Smooth muscle cell of the brain vasculature (primary cell): ENCODE measurements at regions not wholly inside any gene's neighbourhood (a gene's known extent, or its start where the extent isn't known, plus 50 kb on each side); places are given as distances from the start of the nearest gene placed in this dataset.

ENCODE experiments used
- DNase-seq: peaks from one replicate; pipeline ENCODE4 v3.0.0-alpha.2; 2012; ENCODE audit warnings: low read depth, low spot score

- no peak for DNase-seq
Observed at GRCh38 chr5:167993771-167994170, 297.7 kb upstream of the WWC1 start.

- no peak for DNase-seq
Observed at GRCh38 chr5:167995844-167996425, 295.5 kb upstream of the WWC1 start.

DNA sequence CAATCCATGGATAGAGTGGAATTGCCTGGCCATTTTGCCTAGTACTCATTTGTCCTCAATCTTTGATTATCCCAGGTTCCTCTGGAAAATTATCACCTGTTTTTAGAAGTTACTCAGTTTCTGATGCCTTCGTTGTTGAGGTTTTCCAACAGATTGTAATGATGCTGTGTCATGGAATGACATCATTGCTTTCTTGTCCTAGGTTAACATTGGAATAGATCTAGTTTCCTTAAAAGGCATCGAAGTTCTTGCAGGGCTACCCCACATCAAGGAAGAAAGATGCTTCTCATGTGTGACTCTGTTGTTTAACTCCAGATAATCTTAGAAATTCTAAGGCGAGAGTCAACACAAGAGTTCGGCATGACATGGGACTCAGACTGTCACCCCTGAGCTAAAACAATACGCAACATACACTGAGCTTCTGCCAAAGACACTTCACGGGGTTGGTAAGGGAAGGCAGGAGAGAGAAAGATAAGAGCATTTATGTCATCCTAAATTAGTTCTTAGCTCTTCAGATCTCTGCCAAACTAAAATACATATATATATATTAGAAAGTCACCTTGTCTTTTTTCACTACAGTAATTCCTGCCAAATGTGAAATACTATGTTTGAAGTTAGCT is 293.2 kb upstream of the WWC1 start:
- no peak for DNase-seq

DNA sequence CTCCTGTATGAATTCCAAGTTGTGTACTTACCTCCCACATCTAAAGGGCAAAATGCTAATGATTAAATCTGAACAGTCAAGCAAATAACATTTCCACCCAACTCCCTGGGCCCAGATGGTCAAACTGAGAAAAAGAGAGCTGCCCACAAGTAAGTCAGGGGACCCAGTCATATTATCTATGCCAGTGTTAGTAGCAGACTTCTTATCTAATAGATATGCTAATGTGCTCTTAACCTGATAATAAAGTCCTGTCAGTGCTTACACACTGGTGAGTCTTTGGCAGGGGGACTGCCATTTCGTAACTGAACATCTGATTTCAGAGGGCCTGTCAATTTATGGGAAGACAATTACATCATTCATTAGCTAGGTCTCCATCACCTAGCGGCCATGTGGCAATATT is 292.3 kb upstream of the WWC1 start:
- no peak for DNase-seq

DNA sequence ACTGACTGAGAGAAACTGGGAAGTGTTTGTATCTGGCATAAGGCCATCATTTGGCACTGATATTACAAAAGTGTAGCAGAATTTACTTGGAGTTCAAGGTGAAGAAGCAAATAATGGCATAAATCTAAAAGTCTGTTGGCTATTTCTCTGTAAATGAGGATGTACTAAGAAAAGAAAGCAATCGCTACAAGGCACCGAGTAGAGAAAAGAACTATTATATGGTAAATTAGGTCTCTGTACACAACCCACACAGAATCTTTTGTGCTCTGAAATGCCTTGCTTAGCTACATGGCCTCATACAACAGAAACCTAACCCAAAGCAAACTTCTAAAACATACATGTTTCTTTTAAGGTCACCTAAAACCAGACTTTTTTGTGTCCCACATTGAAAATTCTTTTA is 290.1 kb upstream of the WWC1 start:
- no peak for DNase-seq

DNA sequence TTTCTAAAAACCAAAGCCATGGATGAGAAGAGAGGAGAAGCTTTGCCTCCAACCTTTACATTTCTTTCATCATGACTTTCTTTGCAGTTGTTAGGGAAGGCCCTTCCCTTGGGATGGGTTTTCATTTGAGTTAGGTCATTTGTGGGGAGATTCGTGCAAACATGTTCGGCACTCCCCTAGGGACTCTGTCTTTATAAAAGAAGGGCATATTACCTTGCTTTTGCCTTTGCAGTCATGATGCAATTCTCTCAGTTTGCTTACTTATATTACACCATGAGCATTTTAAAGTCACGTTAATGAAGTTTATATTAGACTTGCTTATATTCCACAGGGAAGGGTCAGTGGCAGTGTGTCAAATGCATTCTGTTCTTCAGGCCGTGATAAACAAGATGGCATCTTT is 289.3 kb upstream of the WWC1 start:
- DNase-seq = no peak

- no peak for DNase-seq
Observed at GRCh38 chr5:168005093-168005492, 286.4 kb upstream of the WWC1 start.

- no peak for DNase-seq
Observed at GRCh38 chr5:168005936-168006335, 285.5 kb upstream of the WWC1 start.

DNA sequence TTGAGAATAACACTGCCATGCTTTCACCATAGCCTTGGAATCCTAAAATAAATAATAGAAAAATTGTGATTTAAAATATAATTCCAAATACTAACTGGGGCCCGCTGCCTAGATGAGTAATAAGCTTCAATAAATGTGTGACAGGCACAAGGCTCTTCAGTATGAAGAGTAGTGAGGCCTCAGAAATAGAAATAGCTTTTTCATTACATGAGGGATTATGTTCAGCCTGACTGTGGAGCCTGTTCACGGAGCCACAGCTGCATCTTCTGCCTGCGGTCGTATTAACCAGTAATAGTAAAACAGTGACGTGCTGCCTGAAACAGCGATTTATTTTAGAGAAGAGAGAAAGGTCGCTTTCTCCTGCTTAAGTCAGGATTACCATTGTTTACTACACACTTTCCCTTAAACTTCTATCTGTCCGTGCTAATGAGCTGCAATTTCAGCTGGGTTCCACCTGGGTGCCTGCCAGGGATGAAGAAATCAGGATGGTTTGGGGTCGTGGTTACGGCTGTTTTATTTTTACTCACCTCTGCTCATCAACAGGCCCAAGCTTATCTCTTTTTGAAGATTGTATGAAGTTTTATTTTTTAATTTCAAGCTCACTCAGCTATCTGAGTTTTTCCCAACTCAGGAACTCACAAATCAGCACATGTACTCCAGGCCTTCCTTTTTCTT is 284.9 kb upstream of the WWC1 start:
- DNase-seq = no peak

- DNase-seq = no peak
Observed at GRCh38 chr5:168007286-168007685, 284.2 kb upstream of the WWC1 start.

- DNase-seq = no peak
Observed at GRCh38 chr5:168008555-168008954, 282.9 kb upstream of the WWC1 start.

GRCh38 chr5:168011096-168011495 is 280.3 kb upstream of the WWC1 start:
- no peak for DNase-seq

DNA sequence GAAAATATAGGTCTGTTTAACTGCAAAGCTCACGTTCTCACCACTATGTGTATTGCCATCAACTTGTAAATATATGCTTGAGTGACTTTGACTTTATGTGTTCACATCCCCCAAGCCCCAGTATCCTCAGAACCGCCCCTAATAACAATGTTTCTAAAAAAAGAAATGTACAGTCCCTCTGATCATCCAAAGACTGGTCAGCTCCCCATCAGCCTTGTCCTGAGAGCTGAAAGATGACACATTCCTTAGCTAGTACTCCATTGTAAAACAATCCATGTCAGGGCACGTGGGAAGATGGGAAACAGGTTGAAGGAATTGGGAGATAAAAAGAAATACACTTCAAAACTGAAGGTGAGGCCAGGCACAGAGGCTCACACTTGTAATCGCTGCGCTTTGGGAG is 279.4 kb upstream of the WWC1 start:
- no peak for DNase-seq

DNA sequence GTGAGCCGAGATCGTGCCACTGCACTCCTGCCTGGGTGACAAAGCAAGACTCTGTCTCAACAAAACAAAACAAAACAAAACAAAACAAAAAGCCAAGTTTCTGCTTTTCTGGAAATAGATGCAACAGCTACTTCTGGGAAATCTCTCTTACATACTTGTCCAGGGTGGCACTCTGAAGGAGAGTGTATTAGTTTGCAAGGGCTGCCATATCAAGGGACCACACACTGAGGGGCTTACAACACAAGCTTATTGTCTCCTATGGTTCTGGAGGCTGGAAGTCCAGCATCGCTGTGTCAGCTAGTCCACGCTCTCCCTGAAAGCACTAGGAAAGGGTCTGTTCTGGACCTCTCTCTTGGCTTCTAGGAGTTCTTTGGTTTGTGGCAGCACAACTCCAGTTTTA is 277.9 kb upstream of the WWC1 start:
- DNase-seq = no peak

GRCh38 chr5:168014433-168015123 is 276.9 kb upstream of the WWC1 start:
- no peak for DNase-seq

DNA sequence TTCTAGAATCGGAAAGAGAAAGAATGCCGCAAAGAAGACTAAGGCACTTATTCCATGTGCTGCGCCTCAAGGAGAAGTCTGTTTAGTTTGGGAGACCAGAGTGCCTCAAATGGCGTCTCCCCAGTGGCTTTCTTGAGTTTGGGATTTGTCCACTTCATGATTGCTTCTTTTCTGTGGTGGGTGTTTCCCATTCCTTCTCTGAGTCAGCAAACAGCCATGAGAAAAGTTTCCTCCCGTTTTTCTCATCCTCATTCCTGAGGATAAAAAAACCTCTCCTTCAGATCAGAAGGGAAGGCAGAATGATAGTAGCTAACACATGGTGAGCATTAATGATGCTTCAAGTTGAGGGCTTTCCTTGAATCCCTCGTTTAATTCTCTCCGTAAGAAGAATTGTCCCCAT is 275.9 kb upstream of the WWC1 start:
- no peak for DNase-seq

- DNase-seq = no peak
Observed at GRCh38 chr5:168017313-168017712, 274.1 kb upstream of the WWC1 start.

DNA sequence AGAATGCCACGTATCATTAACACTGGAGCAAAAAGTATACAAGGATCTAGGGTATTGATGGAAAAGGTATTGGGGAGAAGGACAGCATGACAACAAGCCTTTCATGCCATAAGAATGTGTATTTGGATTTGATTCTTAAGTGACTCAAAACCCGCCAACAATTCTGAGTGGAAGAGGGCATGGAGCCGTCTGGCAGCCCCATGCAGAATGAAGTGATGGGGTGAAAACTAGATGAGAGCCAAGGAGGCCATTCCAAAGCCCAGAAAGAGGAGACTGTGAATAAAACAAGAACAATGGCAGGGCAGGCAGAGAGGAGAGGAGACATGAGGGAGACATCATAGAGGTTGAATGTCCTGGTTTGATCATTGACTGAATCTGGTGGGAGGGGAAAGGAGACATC is 272.3 kb upstream of the WWC1 start:
- no peak for DNase-seq

DNA sequence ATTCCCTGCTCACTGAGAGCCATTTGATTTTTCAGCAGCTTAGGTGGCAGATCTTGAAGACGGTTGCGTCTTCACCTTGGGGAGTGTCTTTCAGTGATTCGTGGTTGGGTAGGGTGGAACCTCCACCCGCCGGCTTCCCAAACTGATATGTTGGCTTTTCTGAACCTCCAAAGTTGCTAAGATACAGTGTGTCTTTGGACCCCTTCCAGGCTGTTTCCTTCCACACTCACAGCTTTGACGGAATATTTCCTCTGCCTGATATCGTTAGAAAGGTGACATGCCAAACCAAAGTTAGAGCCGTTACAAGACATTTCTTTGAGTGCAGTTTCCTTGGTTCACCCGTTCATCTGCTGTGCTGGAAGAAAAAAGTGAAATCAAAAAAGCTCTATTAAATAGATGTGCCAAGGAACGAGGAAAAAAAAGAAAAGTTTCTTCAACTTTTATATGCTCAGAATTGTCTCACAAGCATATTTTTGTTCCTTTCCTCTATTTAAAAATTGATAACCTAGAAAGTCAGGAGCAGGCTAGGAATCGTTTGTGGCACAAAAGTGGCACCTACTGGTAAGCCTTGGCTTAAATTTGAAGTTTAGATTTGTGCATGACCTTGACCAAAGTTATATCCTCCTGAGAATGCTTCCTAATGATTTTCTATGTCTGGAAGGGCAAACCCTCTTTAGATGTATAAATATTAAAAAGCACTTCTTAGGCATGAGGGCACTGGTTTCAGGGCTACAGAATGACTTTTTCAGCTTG is 270.7 kb upstream of the WWC1 start:
- no peak for DNase-seq

DNA sequence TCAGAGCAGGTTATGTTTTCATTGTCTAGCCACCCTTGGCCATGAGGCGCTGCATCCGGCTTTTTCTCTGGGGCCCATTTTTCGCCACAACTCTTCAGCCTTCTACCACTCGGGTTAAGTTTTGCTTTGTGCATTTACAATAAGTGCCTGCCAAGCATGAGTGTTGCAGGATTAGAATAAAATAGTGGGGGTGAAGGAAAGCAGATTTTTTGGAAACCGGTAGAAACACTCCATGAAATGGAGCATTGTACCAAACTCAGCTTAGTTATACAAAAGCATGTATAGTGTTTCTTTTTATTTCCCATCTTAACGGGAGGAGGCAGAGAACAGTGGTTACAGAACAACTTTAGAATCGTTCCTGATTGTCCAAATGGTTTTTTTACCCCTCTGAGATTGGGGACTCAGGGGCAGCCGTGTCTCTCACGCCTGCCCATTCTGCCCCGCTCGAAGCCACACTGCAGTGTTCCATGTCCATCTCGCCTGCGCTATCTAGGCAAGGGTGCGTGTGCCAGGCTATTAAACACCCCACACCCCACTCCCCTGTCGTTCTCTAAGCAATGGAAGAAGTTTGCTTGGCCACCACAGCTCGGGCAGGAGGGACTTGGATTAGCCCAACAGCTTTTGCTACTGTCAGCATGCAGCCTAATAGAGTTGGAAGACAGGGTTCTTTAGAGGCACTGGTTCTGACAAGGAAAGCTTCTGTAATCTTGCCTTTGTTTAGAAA is 268.8 kb upstream of the WWC1 start:
- DNase-seq = no peak

GRCh38 chr5:168023191-168023590 is 268.3 kb upstream of the WWC1 start:
- DNase-seq = no peak
